ENCODE measurements at regions not wholly inside any gene's neighbourhood (a gene's known extent, or its start where the extent isn't known, plus 50 kb on each side); places are given as distances from the start of the nearest gene placed in this dataset.

DNA sequence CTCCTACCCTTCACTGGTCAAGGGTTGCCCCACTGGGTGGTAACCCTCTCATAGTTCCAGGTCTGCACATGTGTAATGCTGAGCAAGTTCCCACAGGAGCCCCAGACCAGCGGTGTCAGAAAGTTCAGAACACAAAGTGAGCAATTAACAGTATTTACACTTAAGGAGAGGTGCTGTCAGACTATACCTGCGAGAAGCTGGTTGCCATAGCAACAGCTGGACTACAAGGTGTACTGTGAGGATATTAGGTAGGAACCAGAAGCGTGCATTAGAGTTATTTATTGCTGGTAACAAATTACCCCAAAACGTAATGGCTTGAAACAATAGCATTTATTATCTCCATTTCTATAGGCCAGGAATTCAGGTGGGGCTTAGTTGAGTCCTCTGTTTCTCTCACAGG, 317.0 kb upstream of the RPS23 start (continued):
- TF ChIP-seq, protein P1, sequence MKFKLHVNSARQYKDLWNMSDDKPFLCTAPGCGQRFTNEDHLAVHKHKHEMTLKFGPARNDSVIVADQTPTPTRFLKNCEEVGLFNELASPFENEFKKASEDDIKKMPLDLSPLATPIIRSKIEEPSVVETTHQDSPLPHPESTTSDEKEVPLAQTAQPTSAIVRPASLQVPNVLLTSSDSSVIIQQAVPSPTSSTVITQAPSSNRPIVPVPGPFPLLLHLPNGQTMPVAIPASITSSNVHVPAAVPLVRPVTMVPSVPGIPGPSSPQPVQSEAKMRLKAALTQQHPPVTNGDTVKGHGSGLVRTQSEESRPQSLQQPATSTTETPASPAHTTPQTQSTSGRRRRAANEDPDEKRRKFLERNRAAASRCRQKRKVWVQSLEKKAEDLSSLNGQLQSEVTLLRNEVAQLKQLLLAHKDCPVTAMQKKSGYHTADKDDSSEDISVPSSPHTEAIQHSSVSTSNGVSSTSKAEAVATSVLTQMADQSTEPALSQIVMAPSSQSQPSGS (IDR thresholded peaks at IDR 0.05; ENCODE audit: low read length), result no peak
- TF ChIP-seq POU2F2 (IDR thresholded peaks at IDR 0.05; ENCODE audit: borderline replicate concordance, low read depth, low read length) (no peak), DPF2 (IDR thresholded peaks at IDR 0.05) (no peak), HDAC6 (IDR thresholded peaks at IDR 0.05; ENCODE audit: unreplicated experiment) (no peak), MYC (IDR thresholded peaks at IDR 0.05; ENCODE audit: insufficient read depth, insufficient read length, insufficient replicate concordance, low read length, severe bottlenecking) (no peak), NBN (IDR thresholded peaks at IDR 0.05) (no peak), GATAD2B (conservative IDR thresholded peaks at IDR 0.05; ENCODE audit: low read depth) (no peak), RCOR1 (conservative IDR thresholded peaks at IDR 0.05; ENCODE audit: low read depth, low read length) (no peak), ZSCAN29 (IDR thresholded peaks at IDR 0.05) (no peak), BHLHE40 (IDR thresholded peaks at IDR 0.05; ENCODE audit: borderline replicate concordance in 1 of 2, low read depth in 2 of 2, low read length in 1 of 2) (no peak), CHD2 (IDR thresholded peaks at IDR 0.05; ENCODE audit: borderline replicate concordance, low read depth, low read length) (no peak), SREBF2 (IDR thresholded peaks at IDR 0.05; ENCODE audit: low read length) (no peak)
- TF ChIP-seq, protein P2, sequence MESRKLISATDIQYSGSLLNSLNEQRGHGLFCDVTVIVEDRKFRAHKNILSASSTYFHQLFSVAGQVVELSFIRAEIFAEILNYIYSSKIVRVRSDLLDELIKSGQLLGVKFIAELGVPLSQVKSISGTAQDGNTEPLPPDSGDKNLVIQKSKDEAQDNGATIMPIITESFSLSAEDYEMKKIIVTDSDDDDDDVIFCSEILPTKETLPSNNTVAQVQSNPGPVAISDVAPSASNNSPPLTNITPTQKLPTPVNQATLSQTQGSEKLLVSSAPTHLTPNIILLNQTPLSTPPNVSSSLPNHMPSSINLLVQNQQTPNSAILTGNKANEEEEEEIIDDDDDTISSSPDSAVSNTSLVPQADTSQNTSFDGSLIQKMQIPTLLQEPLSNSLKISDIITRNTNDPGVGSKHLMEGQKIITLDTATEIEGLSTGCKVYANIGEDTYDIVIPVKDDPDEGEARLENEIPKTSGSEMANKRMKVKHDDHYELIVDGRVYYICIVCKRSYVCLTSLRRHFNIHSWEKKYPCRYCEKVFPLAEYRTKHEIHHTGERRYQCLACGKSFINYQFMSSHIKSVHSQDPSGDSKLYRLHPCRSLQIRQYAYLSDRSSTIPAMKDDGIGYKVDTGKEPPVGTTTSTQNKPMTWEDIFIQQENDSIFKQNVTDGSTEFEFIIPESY (IDR thresholded peaks at IDR 0.05), result no peak
- TF ChIP-seq, protein P3, sequence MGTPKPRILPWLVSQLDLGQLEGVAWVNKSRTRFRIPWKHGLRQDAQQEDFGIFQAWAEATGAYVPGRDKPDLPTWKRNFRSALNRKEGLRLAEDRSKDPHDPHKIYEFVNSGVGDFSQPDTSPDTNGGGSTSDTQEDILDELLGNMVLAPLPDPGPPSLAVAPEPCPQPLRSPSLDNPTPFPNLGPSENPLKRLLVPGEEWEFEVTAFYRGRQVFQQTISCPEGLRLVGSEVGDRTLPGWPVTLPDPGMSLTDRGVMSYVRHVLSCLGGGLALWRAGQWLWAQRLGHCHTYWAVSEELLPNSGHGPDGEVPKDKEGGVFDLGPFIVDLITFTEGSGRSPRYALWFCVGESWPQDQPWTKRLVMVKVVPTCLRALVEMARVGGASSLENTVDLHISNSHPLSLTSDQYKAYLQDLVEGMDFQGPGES (IDR thresholded peaks at IDR 0.05), result no peak

Data from GM12878 (cell line).